WTC11 (cell line): ENCODE measurements at regions not wholly inside any gene's neighbourhood (a gene's known extent, or its start where the extent isn't known, plus 50 kb on each side); places are given as distances from the start of the nearest gene placed in this dataset.

ENCODE experiments used
- ATAC-seq: fragments of 200-7000 bp; cut with Tn5 transposase; 2 replicates; pipeline ENCODE4 v1.10.0; 2021; ENCODE audit warnings: mild to moderate bottlenecking, moderate library complexity
- CTCF ChIA-PET: fragments of 300-600 bp; sonication (Branson Sonifier 250); formaldehyde crosslinking; loops from one replicate; lab custom pipeline; 2021; ENCODE audit warnings: antibody characterized with exemption; lab: Charles Lee
- POLR2A ChIA-PET: fragments of 350-600 bp; sonication (Branson Sonifier 250); formaldehyde crosslinking; loops from one replicate; lab custom pipeline; 2021; ENCODE audit warnings: antibody characterized with exemption; lab: Charles Lee
- DNase-seq: peaks from one replicate; pipeline ENCODE4 v3.0.0; 2021; ENCODE audit warnings: low spot score
- H3K27ac Mint-ChIP-seq: 2 replicates; pipeline ENCODE4 v1.8.0; 2021; ENCODE audit warnings: mixed read lengths
- H3K27me3 Mint-ChIP-seq: 2 replicates; pipeline ENCODE4 v1.8.0; 2021; ENCODE audit warnings: low read depth, mild to moderate bottlenecking, moderate library complexity, mixed read lengths
- H3K36me3 Mint-ChIP-seq: 2 replicates; pipeline ENCODE4 v1.8.0; 2021; ENCODE audit warnings: mixed read lengths
- H3K4me1 Mint-ChIP-seq: 2 replicates; pipeline ENCODE4 v1.8.0; 2022; ENCODE audit warnings: mixed read lengths
- H3K4me3 Mint-ChIP-seq: 2 replicates; pipeline ENCODE4 v1.8.0; 2021; ENCODE audit warnings: mild to moderate bottlenecking, moderate library complexity, mixed read lengths
- H3K9me3 Mint-ChIP-seq: 2 replicates; pipeline ENCODE4 v1.8.0; 2021; ENCODE audit warnings: mixed read lengths
- ETV6 ChIP-seq: sonication (generic); formaldehyde crosslinking; IDR thresholded peaks from 2 replicates; pipeline ENCODE4 v1.8.1; 2022; ENCODE audit warnings: mild to moderate bottlenecking, missing genetic modification reagents
- FOXP1 ChIP-seq: sonication (generic); formaldehyde crosslinking; IDR thresholded peaks from 2 replicates; pipeline ENCODE4 v1.8.0; 2022; ENCODE audit warnings: missing genetic modification reagents, mild to moderate bottlenecking, moderate library complexity, borderline replicate concordance
- GTF2I ChIP-seq: fragments of 250-450 bp; sonication (Bioruptor Pico); conservative IDR thresholded peaks from 2 replicates; pipeline ENCODE4 v1.4.0; 2021; ENCODE audit warnings: mild to moderate bottlenecking
- HMGA2 ChIP-seq: fragments of 250-450 bp; sonication (Bioruptor Pico); IDR thresholded peaks from 2 replicates; pipeline ENCODE4 v1.4.0; 2021; ENCODE audit warnings: mild to moderate bottlenecking, moderate library complexity
- IRF2 ChIP-seq: sonication (generic); formaldehyde crosslinking; IDR thresholded peaks from 2 replicates; pipeline ENCODE4 v1.8.0; 2022; ENCODE audit warnings: low read depth, missing genetic modification reagents, borderline replicate concordance
- JAZF1 ChIP-seq: fragments of 250-450 bp; sonication (Bioruptor Pico); IDR thresholded peaks from 2 replicates; pipeline ENCODE4 v1.9.0; 2021; ENCODE audit warnings: moderate library complexity, mild to moderate bottlenecking, inconsistent platforms
- MXD4 ChIP-seq: fragments of 250-450 bp; sonication (Bioruptor Pico); IDR thresholded peaks from 2 replicates; pipeline ENCODE4 v1.8.0; 2021; ENCODE audit warnings: mild to moderate bottlenecking, moderate library complexity, borderline replicate concordance
- NFATC4 ChIP-seq: fragments of 250-450 bp; sonication (Bioruptor Pico); IDR thresholded peaks from 2 replicates; pipeline ENCODE4 v1.9.0; 2021; ENCODE audit warnings: mild to moderate bottlenecking
- NFYB ChIP-seq: sonication (generic); formaldehyde crosslinking; conservative IDR thresholded peaks from 2 replicates; pipeline ENCODE4 v1.8.0; 2022; ENCODE audit warnings: low read depth, missing genetic modification reagents
- NR1H2 ChIP-seq: sonication (generic); formaldehyde crosslinking; IDR thresholded peaks from 2 replicates; pipeline ENCODE4 v1.9.0; 2021; ENCODE audit warnings: mild to moderate bottlenecking, moderate library complexity, missing genetic modification reagents
- NR2C2 ChIP-seq: sonication (generic); formaldehyde crosslinking; IDR thresholded peaks from 2 replicates; pipeline ENCODE4 v1.8.0; 2022; ENCODE audit warnings: mild to moderate bottlenecking, missing genetic modification reagents
- TEAD1 ChIP-seq: sonication (generic); formaldehyde crosslinking; IDR thresholded peaks from 2 replicates; pipeline ENCODE4 v1.8.0; 2022; ENCODE audit warnings: mild to moderate bottlenecking, missing genetic modification reagents
- TEAD4 ChIP-seq: sonication (generic); formaldehyde crosslinking; IDR thresholded peaks from 2 replicates; pipeline ENCODE4 v1.8.0; 2022; ENCODE audit warnings: mild to moderate bottlenecking, missing genetic modification reagents
- ZNF219 ChIP-seq: sonication (generic); formaldehyde crosslinking; IDR thresholded peaks from 2 replicates; pipeline ENCODE4 v1.8.0; 2023; ENCODE audit warnings: missing genetic modification reagents, mild to moderate bottlenecking, borderline replicate concordance
- ZNF317 ChIP-seq: sonication (generic); formaldehyde crosslinking; IDR thresholded peaks from 2 replicates; pipeline ENCODE4 v1.8.1; 2023; ENCODE audit warnings: low read depth, mild to moderate bottlenecking, moderate library complexity, missing genetic modification reagents, borderline replicate concordance
- ZNF416 ChIP-seq: fragments of 250-450 bp; sonication (Bioruptor Pico); IDR thresholded peaks from 2 replicates; pipeline ENCODE4 v1.9.0; 2021; ENCODE audit warnings: mild to moderate bottlenecking, inconsistent platforms
- TF ChIP-seq, protein P1 (sequence below): sonication (generic); formaldehyde crosslinking; IDR thresholded peaks from 2 replicates; pipeline ENCODE4 v1.8.1; 2023; ENCODE audit warnings: mild to moderate bottlenecking, missing genetic modification reagents, moderate library complexity
- TF ChIP-seq, protein P2 (sequence below): fragments of 250-450 bp; sonication (Bioruptor Pico); IDR thresholded peaks from 2 replicates; pipeline ENCODE4 v1.9.0; 2021; ENCODE audit warnings: mild to moderate bottlenecking
- TF ChIP-seq, protein P3 (sequence below): sonication (generic); formaldehyde crosslinking; IDR thresholded peaks from 2 replicates; pipeline ENCODE4 v1.8.1; 2022; ENCODE audit warnings: low read depth, missing genetic modification reagents, borderline replicate concordance
- TF ChIP-seq, protein P4 (sequence below): sonication (generic); formaldehyde crosslinking; IDR thresholded peaks from 2 replicates; pipeline ENCODE4 v1.8.1; 2023; ENCODE audit warnings: mild to moderate bottlenecking, missing genetic modification reagents, moderate library complexity
- TF ChIP-seq, protein P5 (sequence below): sonication (generic); formaldehyde crosslinking; IDR thresholded peaks from 2 replicates; pipeline ENCODE4 v1.8.0; 2022; ENCODE audit warnings: missing genetic modification reagents
- TF ChIP-seq, protein P6 (sequence below): sonication (generic); formaldehyde crosslinking; IDR thresholded peaks from 2 replicates; pipeline ENCODE4 v1.8.0; 2022; ENCODE audit warnings: mild to moderate bottlenecking, missing genetic modification reagents

DNA sequence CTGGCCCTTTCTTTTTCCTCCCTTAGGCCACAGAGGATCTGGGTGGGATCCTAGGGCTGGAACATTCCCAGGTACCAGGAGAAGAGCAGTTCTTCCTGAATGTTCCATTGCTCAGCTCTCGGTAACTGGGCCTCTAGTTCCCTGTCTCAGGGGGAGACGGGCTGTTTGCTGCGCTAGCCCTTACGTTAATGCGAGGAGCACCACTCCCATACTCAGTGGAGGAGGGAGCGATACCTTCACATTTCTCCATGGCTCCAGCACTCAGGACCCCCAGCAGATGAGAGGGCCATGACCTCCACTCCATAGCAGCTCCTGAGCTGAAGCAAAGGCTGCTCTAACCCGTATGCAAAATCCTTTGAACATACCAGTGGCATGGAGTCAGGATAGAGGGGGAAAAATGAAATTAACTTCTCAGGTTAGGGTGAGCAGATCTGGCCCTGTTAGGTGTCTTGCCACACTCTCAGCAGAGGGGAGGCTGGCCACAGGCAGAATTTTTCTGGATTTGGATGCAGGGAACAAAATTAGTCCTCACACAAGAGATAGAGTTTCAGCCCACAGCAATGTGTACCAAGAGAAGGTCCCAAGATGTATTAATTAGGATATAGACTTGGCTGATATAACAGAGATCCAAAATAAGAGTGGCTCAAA, 206.7 kb downstream of the ZFP36L2 start:
- ChIA-PET POLR2A (no interaction called here), CTCF (no interaction called here)
- H3K4me3 Mint-ChIP-seq = no peak overlapping the region
- DNase-seq (no peak), ATAC-seq (no peak)
- H3K4me1 Mint-ChIP-seq = peaks cover 10% of the 10 kb centered on the region
- H3K36me3 Mint-ChIP-seq = peaks cover 15% of the 10 kb centered on the region
- peaks cover 3% of the 10 kb centered on the region for H3K27me3 Mint-ChIP-seq
- H3K27ac Mint-ChIP-seq = no peak overlapping the region
- TF ChIP-seq, protein P1, sequence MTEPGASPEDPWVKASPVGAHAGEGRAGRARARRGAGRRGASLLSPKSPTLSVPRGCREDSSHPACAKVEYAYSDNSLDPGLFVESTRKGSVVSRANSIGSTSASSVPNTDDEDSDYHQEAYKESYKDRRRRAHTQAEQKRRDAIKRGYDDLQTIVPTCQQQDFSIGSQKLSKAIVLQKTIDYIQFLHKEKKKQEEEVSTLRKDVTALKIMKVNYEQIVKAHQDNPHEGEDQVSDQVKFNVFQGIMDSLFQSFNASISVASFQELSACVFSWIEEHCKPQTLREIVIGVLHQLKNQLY (CRISPR knock-in tag) = no peak
- TF ChIP-seq, protein P2, sequence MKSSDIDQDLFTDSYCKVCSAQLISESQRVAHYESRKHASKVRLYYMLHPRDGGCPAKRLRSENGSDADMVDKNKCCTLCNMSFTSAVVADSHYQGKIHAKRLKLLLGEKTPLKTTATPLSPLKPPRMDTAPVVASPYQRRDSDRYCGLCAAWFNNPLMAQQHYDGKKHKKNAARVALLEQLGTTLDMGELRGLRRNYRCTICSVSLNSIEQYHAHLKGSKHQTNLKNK = no peak
- peaks cover 18% of the 10 kb centered on the region for H3K9me3 Mint-ChIP-seq

DNA sequence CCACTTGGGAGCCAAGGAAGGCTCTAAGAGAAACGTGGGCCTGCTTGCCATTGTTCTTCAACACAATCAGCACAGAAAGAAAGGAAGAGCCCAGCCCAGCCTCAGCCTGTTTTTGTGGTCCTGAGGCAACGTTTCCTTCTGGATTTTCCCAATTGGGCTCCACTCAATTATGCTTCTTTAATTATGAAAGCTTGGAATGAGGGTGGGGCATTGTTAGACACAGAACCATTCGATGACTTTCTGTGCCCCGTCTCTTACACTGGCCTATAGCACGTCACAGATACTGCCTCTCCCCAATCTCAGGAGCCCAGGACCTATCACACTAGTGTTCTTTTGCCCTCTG, 207.4 kb downstream of the ZFP36L2 start:
- Mint-ChIP-seq H3K27me3 (peaks cover 3% of the 10 kb centered on the region), H3K27ac (no peak overlapping the region; the same call in 1 of the 2 replicates)
- CTCF ChIA-PET = interaction anchor here (0.5 kb wide), 1 partner anchor 1896 kb away, joined by 3 read pairs; no protein-coding TSS in a partner anchor

More for the DNA sequence above, 207.4 kb downstream of the ZFP36L2 start:
- TF ChIP-seq NFYB (CRISPR knock-in tag) = no peak
- TF ChIP-seq ZNF416 = no peak
- TF ChIP-seq FOXP1 (CRISPR knock-in tag) = no peak
- TF ChIP-seq ZNF219 (CRISPR knock-in tag) = no peak
- TF ChIP-seq, protein P3, sequence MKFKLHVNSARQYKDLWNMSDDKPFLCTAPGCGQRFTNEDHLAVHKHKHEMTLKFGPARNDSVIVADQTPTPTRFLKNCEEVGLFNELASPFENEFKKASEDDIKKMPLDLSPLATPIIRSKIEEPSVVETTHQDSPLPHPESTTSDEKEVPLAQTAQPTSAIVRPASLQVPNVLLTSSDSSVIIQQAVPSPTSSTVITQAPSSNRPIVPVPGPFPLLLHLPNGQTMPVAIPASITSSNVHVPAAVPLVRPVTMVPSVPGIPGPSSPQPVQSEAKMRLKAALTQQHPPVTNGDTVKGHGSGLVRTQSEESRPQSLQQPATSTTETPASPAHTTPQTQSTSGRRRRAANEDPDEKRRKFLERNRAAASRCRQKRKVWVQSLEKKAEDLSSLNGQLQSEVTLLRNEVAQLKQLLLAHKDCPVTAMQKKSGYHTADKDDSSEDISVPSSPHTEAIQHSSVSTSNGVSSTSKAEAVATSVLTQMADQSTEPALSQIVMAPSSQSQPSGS (CRISPR knock-in tag) = no peak
- no peak for TF ChIP-seq IRF2 (CRISPR knock-in tag)
- no peak for TF ChIP-seq TEAD1 (CRISPR knock-in tag)
- no peak for TF ChIP-seq ZNF317 (CRISPR knock-in tag)
- no peak for TF ChIP-seq TEAD4 (CRISPR knock-in tag)
- no peak for TF ChIP-seq ETV6 (CRISPR knock-in tag)
- TF ChIP-seq MXD4 = no peak
- no peak for TF ChIP-seq NR1H2
- TF ChIP-seq NR2C2 (CRISPR knock-in tag) = no peak
- TF ChIP-seq, protein P4, sequence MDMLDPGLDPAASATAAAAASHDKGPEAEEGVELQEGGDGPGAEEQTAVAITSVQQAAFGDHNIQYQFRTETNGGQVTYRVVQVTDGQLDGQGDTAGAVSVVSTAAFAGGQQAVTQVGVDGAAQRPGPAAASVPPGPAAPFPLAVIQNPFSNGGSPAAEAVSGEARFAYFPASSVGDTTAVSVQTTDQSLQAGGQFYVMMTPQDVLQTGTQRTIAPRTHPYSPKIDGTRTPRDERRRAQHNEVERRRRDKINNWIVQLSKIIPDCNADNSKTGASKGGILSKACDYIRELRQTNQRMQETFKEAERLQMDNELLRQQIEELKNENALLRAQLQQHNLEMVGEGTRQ = no peak
- no peak for TF ChIP-seq HMGA2 (CRISPR knock-in tag)
- no peak for TF ChIP-seq GTF2I (CRISPR knock-in tag)
- TF ChIP-seq NFATC4 (CRISPR knock-in tag) = no peak
- TF ChIP-seq, protein P5, sequence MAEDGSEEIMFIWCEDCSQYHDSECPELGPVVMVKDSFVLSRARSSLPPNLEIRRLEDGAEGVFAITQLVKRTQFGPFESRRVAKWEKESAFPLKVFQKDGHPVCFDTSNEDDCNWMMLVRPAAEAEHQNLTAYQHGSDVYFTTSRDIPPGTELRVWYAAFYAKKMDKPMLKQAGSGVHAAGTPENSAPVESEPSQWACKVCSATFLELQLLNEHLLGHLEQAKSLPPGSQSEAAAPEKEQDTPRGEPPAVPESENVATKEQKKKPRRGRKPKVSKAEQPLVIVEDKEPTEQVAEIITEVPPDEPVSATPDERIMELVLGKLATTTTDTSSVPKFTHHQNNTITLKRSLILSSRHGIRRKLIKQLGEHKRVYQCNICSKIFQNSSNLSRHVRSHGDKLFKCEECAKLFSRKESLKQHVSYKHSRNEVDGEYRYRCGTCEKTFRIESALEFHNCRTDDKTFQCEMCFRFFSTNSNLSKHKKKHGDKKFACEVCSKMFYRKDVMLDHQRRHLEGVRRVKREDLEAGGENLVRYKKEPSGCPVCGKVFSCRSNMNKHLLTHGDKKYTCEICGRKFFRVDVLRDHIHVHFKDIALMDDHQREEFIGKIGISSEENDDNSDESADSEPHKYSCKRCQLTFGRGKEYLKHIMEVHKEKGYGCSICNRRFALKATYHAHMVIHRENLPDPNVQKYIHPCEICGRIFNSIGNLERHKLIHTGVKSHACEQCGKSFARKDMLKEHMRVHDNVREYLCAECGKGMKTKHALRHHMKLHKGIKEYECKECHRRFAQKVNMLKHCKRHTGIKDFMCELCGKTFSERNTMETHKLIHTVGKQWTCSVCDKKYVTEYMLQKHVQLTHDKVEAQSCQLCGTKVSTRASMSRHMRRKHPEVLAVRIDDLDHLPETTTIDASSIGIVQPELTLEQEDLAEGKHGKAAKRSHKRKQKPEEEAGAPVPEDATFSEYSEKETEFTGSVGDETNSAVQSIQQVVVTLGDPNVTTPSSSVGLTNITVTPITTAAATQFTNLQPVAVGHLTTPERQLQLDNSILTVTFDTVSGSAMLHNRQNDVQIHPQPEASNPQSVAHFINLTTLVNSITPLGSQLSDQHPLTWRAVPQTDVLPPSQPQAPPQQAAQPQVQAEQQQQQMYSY (CRISPR knock-in tag) = no peak
- TF ChIP-seq, protein P6, sequence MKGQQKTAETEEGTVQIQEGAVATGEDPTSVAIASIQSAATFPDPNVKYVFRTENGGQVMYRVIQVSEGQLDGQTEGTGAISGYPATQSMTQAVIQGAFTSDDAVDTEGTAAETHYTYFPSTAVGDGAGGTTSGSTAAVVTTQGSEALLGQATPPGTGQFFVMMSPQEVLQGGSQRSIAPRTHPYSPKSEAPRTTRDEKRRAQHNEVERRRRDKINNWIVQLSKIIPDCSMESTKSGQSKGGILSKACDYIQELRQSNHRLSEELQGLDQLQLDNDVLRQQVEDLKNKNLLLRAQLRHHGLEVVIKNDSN (CRISPR knock-in tag) = no peak
- TF ChIP-seq JAZF1 = no peak
- Mint-ChIP-seq H3K4me1 (peaks cover 14% of the 10 kb centered on the region), H3K36me3 (peaks cover 15% of the 10 kb centered on the region), H3K9me3 (peaks cover 18% of the 10 kb centered on the region), H3K4me3 (no peak overlapping the region)
- ATAC-seq (no peak), DNase-seq (no peak)
- POLR2A ChIA-PET = no interaction called here
